ENCODE measurements at regions not wholly inside any gene's neighbourhood (a gene's known extent, or its start where the extent isn't known, plus 50 kb on each side); places are given as distances from the start of the nearest gene placed in this dataset.

DNA sequence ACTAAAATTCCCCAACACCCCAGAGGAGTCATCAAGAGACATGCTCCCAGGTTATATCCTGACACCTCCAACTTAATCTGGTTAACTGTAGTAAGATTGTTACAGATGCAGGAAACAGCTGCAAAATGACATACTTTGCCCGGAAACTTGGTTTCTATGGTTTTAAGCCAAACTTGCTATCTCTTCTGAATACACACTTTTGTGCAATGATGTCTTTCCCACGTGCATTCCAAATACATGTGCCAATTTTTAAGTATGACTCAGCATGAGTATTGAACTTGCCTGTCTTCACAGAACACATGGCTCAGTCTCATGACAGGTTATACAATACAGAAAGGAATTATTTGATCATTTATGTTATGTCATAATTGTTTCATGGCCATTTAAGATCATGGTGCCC is 207.0 kb upstream of the DCBLD2 start:
- DNase-seq: no peak

- no peak for DNase-seq
These were observed 193.1 kb upstream of the DCBLD2 start for GRCh38 chr3:99094606-99095005.

GRCh38 chr3:99087277-99087676 is 185.8 kb upstream of the DCBLD2 start:
- no peak for DNase-seq

- no peak for DNase-seq
These were observed 183.3 kb upstream of the DCBLD2 start for GRCh38 chr3:99084826-99085225.

GRCh38 chr3:99084156-99084555 is 182.7 kb upstream of the DCBLD2 start:
- no peak for DNase-seq

- DNase-seq: no peak
These were observed 169.6 kb upstream of the DCBLD2 start for GRCh38 chr3:99071096-99071495.

- DNase-seq: no peak
These were observed 168.5 kb upstream of the DCBLD2 start for GRCh38 chr3:99069973-99070372.

- DNase-seq: no peak
These were observed 165.4 kb upstream of the DCBLD2 start for GRCh38 chr3:99066863-99067262.

DNA sequence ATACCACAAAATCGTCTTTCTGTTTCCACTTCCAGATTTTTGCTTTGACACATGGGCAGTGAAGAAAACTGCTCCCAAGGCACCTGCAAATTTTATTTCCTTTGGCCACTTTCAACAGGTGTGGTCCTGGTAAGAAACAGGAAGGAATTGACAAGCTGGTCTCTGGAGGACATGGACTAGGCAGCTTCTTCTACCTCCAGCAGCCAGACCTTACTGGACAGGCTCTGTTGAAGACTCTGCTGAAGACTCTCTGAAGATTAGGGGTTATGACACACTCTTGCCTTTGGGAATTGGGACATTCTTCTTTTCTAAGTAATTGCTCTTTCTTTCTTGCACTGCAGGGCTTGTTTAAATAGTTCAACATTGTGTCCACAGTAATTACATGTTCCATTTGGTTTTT is 147.7 kb upstream of the DCBLD2 start:
- no peak for DNase-seq

DNA sequence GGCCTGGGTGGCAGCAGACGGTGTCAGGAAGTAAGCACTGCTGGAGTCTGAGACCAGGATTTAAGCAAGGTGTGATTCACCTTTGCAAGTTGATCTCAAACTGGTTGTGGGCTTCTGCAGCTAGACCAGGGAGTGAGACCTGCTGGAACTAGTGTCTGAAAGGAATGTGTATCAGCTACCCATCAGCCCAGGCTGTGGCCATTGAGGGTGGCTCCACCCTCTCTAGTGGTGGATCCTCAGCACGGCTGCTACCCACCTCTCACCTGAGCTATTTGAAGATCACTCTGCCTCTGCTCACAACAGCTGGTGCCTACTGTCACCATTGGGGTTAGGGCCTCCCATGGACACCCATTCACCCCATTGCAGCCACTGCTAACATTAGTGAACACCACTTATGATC is 140.3 kb upstream of the DCBLD2 start:
- no peak for DNase-seq

DNA sequence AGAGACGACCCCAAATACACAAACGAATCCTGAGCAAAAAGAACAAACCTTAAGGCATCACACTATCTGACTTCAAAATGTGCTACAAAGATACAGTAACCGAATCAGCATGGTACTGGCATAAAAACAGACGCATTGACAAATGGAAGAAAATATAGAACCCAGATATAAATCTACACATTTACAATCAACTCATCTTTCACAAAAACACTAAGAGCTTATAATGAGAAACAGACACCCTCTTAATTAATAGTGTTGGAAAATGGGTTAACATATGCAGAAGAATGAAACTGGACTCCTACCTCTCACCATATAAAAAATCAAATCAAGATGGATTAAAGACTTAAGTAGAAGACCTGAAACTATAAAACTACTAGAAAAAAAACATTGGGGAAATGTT is 130.3 kb upstream of the DCBLD2 start:
- no peak for DNase-seq

- DNase-seq: peak; percentile 6 to 45 (median 22)
These were observed 122.2 kb upstream of the DCBLD2 start for GRCh38 chr3:99023590-99024192.

DNA sequence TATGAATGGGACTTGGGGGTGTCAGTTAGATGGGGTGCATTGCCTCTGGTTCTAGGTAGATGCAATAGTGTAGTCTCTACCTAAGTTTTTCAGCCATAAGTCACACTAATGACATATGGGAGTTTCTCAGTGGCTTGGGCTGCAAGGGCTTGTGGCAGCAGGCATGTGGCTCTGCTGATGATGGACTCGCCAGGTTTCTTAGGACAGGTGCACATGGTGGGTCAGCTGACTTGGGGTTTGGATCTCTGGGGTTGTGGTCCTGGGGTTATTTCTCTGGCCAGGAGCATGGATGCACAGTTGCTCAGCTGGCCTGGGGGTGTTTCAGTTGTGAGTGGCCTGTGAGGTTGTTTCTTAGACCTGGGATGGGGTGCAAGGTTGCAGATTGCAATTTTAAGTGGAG is 120.0 kb upstream of the DCBLD2 start:
- DNase-seq: no peak

- no peak for DNase-seq
These were observed 115.0 kb upstream of the DCBLD2 start for GRCh38 chr3:99016452-99016851.

- no peak for DNase-seq
These were observed 112.4 kb upstream of the DCBLD2 start for GRCh38 chr3:99013777-99014315.

- DNase-seq: no peak
These were observed 111.6 kb upstream of the DCBLD2 start for GRCh38 chr3:99013077-99013476.

DNA sequence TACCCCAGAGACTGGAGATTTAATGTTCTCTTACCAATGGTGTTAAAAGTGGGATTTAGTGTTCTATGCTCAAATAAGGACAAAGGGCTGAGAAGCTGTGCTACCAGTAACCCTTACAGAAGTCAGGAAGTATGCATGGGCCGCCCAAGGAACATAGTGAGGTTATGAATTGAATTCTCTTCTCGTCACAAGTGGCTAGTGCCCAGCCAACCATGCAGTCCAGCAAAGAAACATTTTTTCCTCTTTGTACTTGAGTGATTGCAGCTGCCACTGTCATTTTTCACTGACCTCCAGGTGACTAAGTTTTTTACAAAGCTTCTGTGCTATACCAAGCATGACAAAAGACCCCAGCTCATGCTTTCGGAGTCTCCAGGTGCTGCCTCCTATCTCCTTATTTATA is 110.6 kb upstream of the DCBLD2 start:
- DNase-seq: no peak

GRCh38 chr3:99009851-99010250 is 108.4 kb upstream of the DCBLD2 start:
- DNase-seq: no peak

DNA sequence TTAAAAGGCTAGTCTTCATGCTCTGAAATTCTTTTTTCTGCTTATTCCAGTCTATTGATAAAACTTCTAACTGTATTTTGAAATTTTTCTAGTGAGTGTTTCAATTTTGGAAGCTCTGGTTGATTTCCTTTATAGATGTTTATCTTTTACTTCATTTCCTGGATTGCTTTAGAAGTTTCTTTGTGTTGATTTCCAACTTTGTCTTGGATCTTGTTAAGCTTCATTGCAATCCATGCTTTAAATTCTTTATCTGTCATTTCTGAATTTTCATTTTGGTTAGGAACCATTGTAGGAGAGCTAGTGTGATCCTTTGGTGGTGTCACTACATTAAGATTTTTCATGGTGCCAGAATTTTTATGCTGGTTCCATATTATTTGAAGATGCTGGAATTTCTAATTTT is 105.2 kb upstream of the DCBLD2 start:
- DNase-seq: no peak

GRCh38 chr3:98999675-99000074 is 98.2 kb upstream of the DCBLD2 start:
- DNase-seq: no peak

DNA sequence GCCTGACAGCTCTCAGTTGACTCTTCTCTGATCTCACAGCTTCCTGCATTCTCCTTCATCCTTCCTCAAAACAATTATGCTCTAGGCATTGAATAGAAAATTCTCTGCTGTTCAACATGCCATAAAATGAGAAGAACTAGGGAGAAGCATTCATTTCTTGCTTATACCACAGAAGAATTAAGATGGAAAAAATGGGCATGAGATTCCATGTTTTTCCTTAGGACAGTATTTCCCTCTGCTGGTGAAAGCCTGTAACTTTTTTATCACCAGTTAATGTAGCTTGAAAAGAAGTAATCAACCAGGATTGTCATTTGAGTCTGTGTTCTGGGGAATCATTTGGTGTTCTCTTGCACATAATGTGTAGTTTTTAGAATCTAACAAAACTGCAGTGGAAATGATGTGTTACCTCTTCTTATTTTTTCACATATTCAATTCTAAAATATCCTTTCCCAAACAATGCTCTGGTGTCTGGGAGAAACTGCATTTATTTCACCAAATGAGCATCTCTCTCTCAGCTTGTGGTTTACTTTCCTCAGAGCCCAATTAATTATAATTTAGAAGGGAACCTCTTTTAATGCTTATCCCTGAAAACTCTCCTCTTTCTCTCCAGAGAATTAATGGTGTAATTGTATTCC is 92.8 kb upstream of the DCBLD2 start:
- peak in 2 of 4 experiments; percentile 19 to 31 for DNase-seq

DNA sequence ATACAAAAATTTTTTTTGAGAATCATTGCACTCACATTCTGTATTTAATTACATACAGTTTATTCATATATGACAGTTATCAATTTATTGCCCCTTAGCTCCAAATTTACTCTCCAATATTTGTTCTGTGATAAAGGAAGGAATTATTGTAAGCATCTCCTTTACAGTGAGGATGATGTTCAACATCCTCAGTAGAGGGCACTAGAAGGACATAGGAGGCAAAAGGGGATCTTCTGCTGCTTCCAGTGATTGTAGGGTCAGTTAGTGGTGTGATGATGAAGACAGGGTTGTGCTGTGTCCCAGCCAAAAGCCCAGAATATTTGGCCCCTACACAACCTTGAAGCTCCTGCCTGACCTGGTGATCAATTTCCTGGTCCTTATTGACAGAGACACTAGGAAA is 89.9 kb upstream of the DCBLD2 start:
- no peak for DNase-seq

DNA sequence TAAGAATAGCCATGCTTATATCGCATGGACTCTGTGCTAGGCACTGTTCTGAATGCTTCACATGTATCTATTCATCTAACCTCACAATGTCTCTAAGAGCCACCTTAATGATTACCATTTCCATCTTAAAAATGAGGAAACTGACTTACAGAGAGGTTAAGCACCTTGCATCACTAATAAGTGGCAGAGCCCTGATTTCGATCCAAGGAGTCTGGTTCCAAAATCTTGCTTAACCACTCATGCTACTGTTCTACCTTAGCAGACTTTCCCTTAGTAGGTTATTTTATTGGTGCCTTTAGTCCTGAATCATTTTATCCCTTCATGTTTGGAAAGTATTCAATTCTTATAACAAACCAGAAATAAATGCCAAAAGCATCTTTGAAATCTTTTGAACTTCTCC is 89.2 kb upstream of the DCBLD2 start:
- DNase-seq: no peak

DNA sequence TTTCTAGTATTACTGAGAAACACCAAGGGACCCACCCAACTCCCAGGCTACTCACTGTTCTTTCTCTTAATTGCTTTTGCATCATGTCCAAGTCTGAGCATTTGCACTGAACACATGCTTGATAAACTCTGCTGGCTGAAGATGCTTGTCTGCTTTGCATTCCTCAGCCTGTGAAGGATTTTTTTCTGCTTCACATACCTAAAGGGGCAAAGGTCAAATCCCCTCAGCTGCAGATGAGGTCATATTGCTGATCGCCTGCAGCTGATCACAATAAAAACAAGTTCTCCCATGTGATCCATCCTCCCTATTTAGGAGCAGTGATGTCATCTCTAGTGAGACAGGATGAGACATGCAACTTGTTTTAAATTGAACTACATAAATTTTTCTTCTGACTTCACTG is 84.6 kb upstream of the DCBLD2 start:
- DNase-seq: no peak

GRCh38 chr3:98985431-98985830 is 83.9 kb upstream of the DCBLD2 start:
- DNase-seq: no peak
